Smooth muscle cell (in vitro differentiated cells): ENCODE measurements at regions not wholly inside any gene's neighbourhood (a gene's known extent, or its start where the extent isn't known, plus 50 kb on each side); places are given as distances from the start of the nearest gene placed in this dataset.
"Not testable (repeated sequence)": the region's sequence is repeated elsewhere in the genome, so short reads cannot be mapped to it uniquely, and the experiment has no call there.

Source experiments
- DNase-seq: peaks from one replicate; lab custom pipeline; 2025; ENCODE audit not compliant: unreplicated experiment; lab: John Stamatoyannopoulos, UW
- H2AFZ ChIP-seq: fragments of 200-600 bp; sonication (generic); 2 replicates; pipeline ENCODE4 v1.6.0; 2016; ENCODE audit warnings: antibody characterized with exemption, low read depth, mild to moderate bottlenecking
- H3F3A ChIP-seq: fragments of 200-600 bp; sonication (generic); 2 replicates; pipeline ENCODE4 v1.6.0; 2017; ENCODE audit warnings: antibody characterized with exemption, low read depth
- H3K27ac ChIP-seq: fragments of 200-600 bp; sonication (generic); 2 replicates; pipeline ENCODE4 v1.5.1; 2016; ENCODE audit warnings: low read depth, mild to moderate bottlenecking
- H3K27me3 ChIP-seq: fragments of 200-600 bp; sonication (generic); 2 replicates; pipeline ENCODE4 v1.6.1; 2016; ENCODE audit warnings: low read depth, mild to moderate bottlenecking
- H3K36me3 ChIP-seq: fragments of 200-600 bp; sonication (generic); 2 replicates; pipeline ENCODE4 v1.5.1; 2016; ENCODE audit warnings: low read depth
- H3K4me1 ChIP-seq: fragments of 200-600 bp; sonication (generic); 2 replicates; pipeline ENCODE4 v1.5.1; 2016; ENCODE audit warnings: low read depth
- H3K4me2 ChIP-seq: fragments of 200-600 bp; sonication (generic); 2 replicates; pipeline ENCODE4 v1.6.0; 2016; ENCODE audit warnings: mild to moderate bottlenecking
- H3K4me3 ChIP-seq: fragments of 200-600 bp; sonication (generic); 2 replicates; pipeline ENCODE4 v1.5.1; 2016; ENCODE audit warnings: mild to moderate bottlenecking
- H3K79me2 ChIP-seq: fragments of 200-600 bp; sonication (generic); 2 replicates; pipeline ENCODE4 v1.6.0; 2016; ENCODE audit warnings: low read depth, mild to moderate bottlenecking
- H3K9ac ChIP-seq: fragments of 200-600 bp; sonication (generic); 2 replicates; pipeline ENCODE4 v1.6.0; 2016; ENCODE audit warnings: low read depth
- H3K9me3 ChIP-seq: fragments of 200-600 bp; sonication (generic); replicated peaks from 2 replicates; pipeline ENCODE4 v1.5.1; 2016; ENCODE audit warnings: low read depth
- H4K20me1 ChIP-seq: fragments of 200-600 bp; sonication (generic); 2 replicates; pipeline ENCODE4 v1.6.0; 2016; ENCODE audit warnings: low read depth
- CTCF ChIP-seq: fragments of 200-600 bp; sonication (generic); IDR thresholded peaks from 2 replicates; pipeline ENCODE4 v1.5.1; 2017; ENCODE audit warnings: borderline replicate concordance, mild to moderate bottlenecking, antibody characterized with exemption; ENCODE audit not compliant: insufficient read depth, poor library complexity, severe bottlenecking
- WGBS: methylation state at CpG from one replicate; pipeline ENCODE4 v1.1.7; 2016; ENCODE audit warnings: low lambda C conversion rate; 5-methylcytosine and 5-hydroxymethylcytosine counted together

- no peak for DNase-seq
- Histone ChIP-seq H3K4me1 (no peaks in the 10 kb centered on the region), H4K20me1 (no peaks in the 10 kb centered on the region), H2AFZ (no peak overlapping the region), H3K9me3 (no peaks in the 10 kb centered on the region), H3K79me2 (no peaks in the 10 kb centered on the region), H3K4me2 (no peak overlapping the region), H3K27ac (no peak overlapping the region), H3F3A (no peaks in the 10 kb centered on the region), H3K27me3 (no peaks in the 10 kb centered on the region), H3K36me3 (no peaks in the 10 kb centered on the region), H3K9ac (no peak overlapping the region), H3K4me3 (no peak overlapping the region)
- WGBS, result 65% methylated on average over 3 of the region's 3 CpGs
- TF ChIP-seq CTCF, result no peak
These were observed 117.6 kb downstream of the MRPL39 start for GRCh38 chr21:25489673-25490072.

GRCh38 chr21:25487046-25487594 is 120.2 kb downstream of the MRPL39 start:
- TF ChIP-seq CTCF, result no peak
- Histone ChIP-seq H3K4me3 (no peak overlapping the region), H2AFZ (no peak overlapping the region), H3K9me3 (no peaks in the 10 kb centered on the region), H3K27me3 (no peaks in the 10 kb centered on the region), H3K36me3 (no peaks in the 10 kb centered on the region), H3K4me1 (no peaks in the 10 kb centered on the region), H3F3A (no peaks in the 10 kb centered on the region), H3K4me2 (no peak overlapping the region), H3K9ac (no peak overlapping the region), H4K20me1 (no peaks in the 10 kb centered on the region), H3K27ac (no peak overlapping the region), H3K79me2 (no peaks in the 10 kb centered on the region)
- 87% methylated on average over 3 of the region's 3 CpGs for WGBS
- DNase-seq, result no peak

GRCh38 chr21:25485914-25486313 is 121.4 kb downstream of the MRPL39 start:
- Histone ChIP-seq H3K9me3 (peaks cover 8% of the 10 kb centered on the region), H3K79me2 (no peaks in the 10 kb centered on the region), H3K4me1 (no peaks in the 10 kb centered on the region), H3K36me3 (no peaks in the 10 kb centered on the region), H2AFZ (no peak overlapping the region), H3F3A (no peaks in the 10 kb centered on the region), H3K9ac (no peak overlapping the region), H3K4me3 (no peak overlapping the region), H4K20me1 (no peaks in the 10 kb centered on the region), H3K4me2 (no peak overlapping the region), H3K27me3 (no peaks in the 10 kb centered on the region), H3K27ac (no peak overlapping the region)
- 82% methylated on average over 2 of the region's 2 CpGs for WGBS
- no peak for DNase-seq
- TF ChIP-seq CTCF, result no peak

- no peak for DNase-seq
- Histone ChIP-seq H3K27me3 (no peaks in the 10 kb centered on the region), H3F3A (no peaks in the 10 kb centered on the region), H3K79me2 (no peaks in the 10 kb centered on the region), H3K36me3 (no peaks in the 10 kb centered on the region), H3K27ac (no peak overlapping the region), H2AFZ (no peak overlapping the region), H3K4me2 (no peak overlapping the region), H3K4me1 (no peaks in the 10 kb centered on the region), H4K20me1 (no peaks in the 10 kb centered on the region), H3K9ac (no peak overlapping the region), H3K4me3 (no peak overlapping the region), H3K9me3 (no peaks in the 10 kb centered on the region)
- TF ChIP-seq CTCF, result no peak
These were observed 139.4 kb downstream of the MRPL39 start for GRCh38 chr21:25467896-25468295.

GRCh38 chr21:25467071-25467470 is 140.2 kb downstream of the MRPL39 start:
- not testable (repeated sequence) for H3K9me3 ChIP-seq, H3K79me2 ChIP-seq, H3F3A ChIP-seq, H3K27me3 ChIP-seq, DNase-seq, H3K27ac ChIP-seq, H2AFZ ChIP-seq, H3K4me1 ChIP-seq, H3K4me3 ChIP-seq, H3K4me2 ChIP-seq, H4K20me1 ChIP-seq, H3K36me3 ChIP-seq, H3K9ac ChIP-seq
- 78% methylated on average over 5 of the region's 5 CpGs for WGBS
